Endothelial cell of umbilical vein (primary cell): ENCODE measurements at regions not wholly inside any gene's neighbourhood (a gene's known extent, or its start where the extent isn't known, plus 50 kb on each side); places are given as distances from the start of the nearest gene placed in this dataset.

Source experiments
- EZH2 ChIP-seq: IDR thresholded peaks from 2 replicates; pipeline ENCODE4 v1.6.1; 2012; ENCODE audit warnings: borderline replicate concordance, low read depth, mild to moderate bottlenecking, moderate library complexity, low read length, inconsistent platforms; ENCODE audit not compliant: severe bottlenecking
- FOS ChIP-seq: IDR thresholded peaks from 2 replicates; pipeline ENCODE4 v1.6.1; 2011; ENCODE audit warnings: mild to moderate bottlenecking, low read length, moderate library complexity, borderline replicate concordance; ENCODE audit not compliant: insufficient read depth
- GATA2 ChIP-seq: IDR thresholded peaks from 2 replicates; pipeline ENCODE4 v1.7.0; 2011; ENCODE audit warnings: low read depth, mild to moderate bottlenecking, moderate library complexity, mixed read lengths, low read length; ENCODE audit not compliant: insufficient read length, insufficient read depth
- JUN ChIP-seq: IDR thresholded peaks from 2 replicates; pipeline ENCODE4 v1.6.1; 2011; ENCODE audit warnings: borderline replicate concordance, low read depth; ENCODE audit not compliant: insufficient read length, insufficient read depth
- MYC ChIP-seq: IDR thresholded peaks from one replicate; pipeline ENCODE4 v1.6.1; 2011; ENCODE audit warnings: mild to moderate bottlenecking, low read depth, low read length
- POLR2A ChIP-seq: IDR thresholded peaks from 2 replicates; pipeline ENCODE4 v1.6.1; 2012; ENCODE audit warnings: low read depth, mild to moderate bottlenecking, control low read depth, low read length
- POLR2AphosphoS5 ChIP-seq: IDR thresholded peaks from 2 replicates; pipeline ENCODE4 v1.6.1; 2012; ENCODE audit warnings: low read depth, mild to moderate bottlenecking, control low read depth, low read length, moderate library complexity; ENCODE audit not compliant: insufficient read depth
- TF ChIP-seq, protein P1 (sequence below), 2 donors: IDR thresholded peaks; 1 replicate in 1 of 2; 2 replicates in 1 of 2; pipeline ENCODE4 v1.5.1; 2011; ENCODE audit warnings: low read length in 2 of 2, mild to moderate bottlenecking in 2 of 2, moderate library complexity in 2 of 2, control low read depth in 1 of 2, inconsistent platforms in 1 of 2, low read depth in 1 of 2; ENCODE audit not compliant: insufficient read depth in 1 of 2; ENCODE audit errors: extremely low read depth in 1 of 2

DNA sequence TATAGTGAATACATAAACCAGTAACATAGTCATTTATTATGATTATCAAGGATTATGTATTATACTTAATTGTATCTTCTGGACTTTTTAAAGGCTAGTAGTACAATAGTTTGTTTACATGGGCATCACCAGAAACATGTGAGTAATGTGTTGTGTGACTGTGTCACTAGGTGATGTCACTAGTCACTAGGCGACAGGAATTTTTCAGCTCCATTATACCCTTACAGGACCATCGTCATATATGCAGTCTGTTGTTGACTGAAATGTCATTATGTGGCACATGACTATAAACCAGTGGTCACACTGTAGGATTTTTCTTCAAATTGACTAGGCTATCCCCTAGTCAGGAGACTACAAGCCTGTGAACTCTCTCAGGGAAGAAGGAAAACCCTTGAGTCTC lies 86.5 kb upstream of the CENPW start:
- TF ChIP-seq MYC (no peak), POLR2AphosphoS5 (no peak), EZH2 (no peak), FOS (no peak), JUN (no peak), GATA2 (no peak), POLR2A (no peak)
- TF ChIP-seq, protein P1, sequence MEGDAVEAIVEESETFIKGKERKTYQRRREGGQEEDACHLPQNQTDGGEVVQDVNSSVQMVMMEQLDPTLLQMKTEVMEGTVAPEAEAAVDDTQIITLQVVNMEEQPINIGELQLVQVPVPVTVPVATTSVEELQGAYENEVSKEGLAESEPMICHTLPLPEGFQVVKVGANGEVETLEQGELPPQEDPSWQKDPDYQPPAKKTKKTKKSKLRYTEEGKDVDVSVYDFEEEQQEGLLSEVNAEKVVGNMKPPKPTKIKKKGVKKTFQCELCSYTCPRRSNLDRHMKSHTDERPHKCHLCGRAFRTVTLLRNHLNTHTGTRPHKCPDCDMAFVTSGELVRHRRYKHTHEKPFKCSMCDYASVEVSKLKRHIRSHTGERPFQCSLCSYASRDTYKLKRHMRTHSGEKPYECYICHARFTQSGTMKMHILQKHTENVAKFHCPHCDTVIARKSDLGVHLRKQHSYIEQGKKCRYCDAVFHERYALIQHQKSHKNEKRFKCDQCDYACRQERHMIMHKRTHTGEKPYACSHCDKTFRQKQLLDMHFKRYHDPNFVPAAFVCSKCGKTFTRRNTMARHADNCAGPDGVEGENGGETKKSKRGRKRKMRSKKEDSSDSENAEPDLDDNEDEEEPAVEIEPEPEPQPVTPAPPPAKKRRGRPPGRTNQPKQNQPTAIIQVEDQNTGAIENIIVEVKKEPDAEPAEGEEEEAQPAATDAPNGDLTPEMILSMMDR (IDR thresholded peaks at IDR 0.05; ENCODE audit: extremely low read depth in 1 of 2, insufficient read depth in 1 of 2, low read depth in 1 of 2, low read length in 2 of 2): no peak
